CD4-positive, alpha-beta T cell treated with Interleukin-4 for 4 hours (primary cell): ENCODE measurements at regions not wholly inside any gene's neighbourhood (a gene's known extent, or its start where the extent isn't known, plus 50 kb on each side); places are given as distances from the start of the nearest gene placed in this dataset.

Experiments used
- DNase-seq: peaks from one replicate; pipeline ENCODE4 v3.0.0-alpha.2; 2020

DNA sequence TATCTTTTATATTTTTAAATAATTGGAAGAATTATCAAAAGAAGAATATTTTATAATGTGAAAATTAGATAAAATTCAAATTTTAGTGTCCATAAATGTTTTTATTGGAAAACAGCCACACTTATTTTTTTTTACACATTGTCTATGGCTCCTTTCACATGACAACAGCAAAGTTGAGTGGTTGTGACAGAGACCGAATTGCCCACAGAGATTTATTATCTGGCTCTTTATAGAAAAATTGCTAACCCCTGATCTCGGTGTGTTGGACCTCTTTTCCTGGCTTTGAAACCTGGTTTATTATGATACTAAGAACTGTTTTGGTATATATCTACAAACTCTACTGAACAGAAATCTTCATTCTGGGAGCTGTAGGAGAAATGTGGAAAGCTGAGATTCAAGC, 269.1 kb upstream of the UMPS start:
- DNase-seq, result no peak

DNA sequence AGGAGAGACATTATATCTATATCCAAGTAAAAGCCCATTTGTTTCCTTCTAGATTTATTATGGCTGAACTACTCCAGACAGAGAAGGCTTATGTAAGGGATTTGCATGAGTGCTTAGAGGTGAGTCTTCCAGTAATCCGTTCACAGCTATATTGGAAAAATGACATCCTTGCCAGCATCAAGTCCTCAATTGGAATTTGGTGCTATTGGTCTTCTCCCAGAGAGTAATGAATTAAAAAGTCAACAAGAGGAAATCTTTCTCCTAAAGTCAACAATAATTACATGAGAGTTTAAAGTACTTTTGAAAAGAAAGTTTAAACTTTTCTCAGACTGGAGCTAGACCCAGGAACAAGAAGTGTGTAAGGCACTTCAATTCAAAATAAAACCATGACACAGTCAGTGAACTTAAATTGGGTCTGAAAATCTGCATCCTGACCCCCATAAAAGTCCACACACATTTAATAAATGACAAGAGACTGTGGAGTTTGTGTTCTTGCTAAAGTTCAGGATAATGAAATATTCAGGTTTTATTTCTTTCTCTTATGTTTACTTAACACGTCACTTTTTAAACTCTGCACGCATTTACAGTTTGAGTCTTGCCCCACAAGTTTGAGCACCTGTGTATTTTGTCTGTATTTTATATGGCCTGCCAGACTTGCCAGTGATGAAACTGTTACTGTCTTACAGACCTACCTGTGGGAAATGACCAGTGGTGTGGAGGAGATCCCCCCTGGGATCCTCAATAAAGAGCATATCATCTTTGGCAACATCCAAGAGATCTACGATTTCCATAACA, 268.2 kb upstream of the UMPS start:
- DNase-seq, result no peak

GRCh38 chr3:124463234-124463633, 267.0 kb upstream of the UMPS start:
- no peak for DNase-seq

DNA sequence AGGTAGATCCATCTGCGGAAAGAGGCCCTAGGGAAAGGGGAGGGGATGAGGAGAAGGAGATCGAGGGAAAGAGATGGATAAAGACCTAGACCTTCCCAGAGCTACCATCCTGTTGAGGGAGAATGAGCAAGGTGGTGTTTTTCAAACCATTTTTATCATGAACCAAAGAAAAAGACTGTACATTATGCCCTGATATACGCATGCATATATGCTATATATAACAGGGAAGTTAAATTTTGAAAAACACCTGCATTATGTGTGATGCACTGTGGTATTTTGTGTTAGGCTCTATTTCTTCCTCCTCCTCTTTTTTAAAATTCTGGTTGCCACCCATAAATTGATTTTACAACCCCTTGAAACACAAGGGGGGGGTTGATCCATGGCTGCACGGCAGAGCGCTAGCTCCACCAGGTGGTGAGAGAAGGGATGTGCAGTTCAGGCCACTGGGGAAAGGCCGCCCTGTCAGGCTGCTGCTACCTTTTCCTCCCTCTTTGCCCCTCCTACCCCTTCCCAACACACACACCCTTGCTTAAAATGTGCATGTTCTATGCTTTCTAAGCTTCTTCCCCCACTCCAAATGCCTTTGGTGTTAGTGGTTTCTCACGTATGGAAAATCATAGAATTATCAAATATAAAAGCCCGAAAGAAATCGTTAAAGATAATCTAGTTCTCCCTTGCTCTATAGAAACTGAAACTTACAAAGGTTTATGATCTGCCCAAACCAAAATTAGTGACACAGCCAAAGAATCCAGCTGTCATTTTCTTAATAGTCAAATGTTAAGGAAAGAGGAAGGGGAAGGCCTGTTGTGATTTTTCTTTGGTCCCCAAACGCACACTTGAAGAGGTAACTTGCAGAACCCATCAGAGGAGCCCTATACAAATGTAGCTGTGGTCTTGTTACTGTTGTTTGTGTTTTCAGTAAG, 262.0 kb upstream of the UMPS start:
- no peak for DNase-seq

DNA sequence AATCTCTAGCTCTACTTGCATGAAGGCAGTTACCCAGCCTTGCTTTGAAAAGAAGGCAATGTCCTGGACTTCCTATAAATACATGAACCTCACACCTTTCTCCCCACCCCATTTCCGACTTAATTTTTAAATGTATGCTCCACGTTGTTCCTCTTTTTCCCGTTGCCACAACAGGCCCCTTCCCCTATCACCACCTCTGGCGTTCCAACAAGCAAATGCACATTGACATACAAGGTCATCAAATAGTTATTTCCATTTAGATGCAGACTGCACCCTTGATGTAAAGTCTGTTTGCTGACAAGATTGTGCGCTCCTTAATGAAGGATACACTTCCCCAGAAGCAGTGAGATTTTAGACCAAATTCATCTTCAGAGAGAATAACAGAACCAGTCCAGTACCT, 260.7 kb upstream of the UMPS start:
- no peak for DNase-seq

- no peak for DNase-seq
Measured at GRCh38 chr3:124478830-124479229, 251.4 kb upstream of the UMPS start.

DNA sequence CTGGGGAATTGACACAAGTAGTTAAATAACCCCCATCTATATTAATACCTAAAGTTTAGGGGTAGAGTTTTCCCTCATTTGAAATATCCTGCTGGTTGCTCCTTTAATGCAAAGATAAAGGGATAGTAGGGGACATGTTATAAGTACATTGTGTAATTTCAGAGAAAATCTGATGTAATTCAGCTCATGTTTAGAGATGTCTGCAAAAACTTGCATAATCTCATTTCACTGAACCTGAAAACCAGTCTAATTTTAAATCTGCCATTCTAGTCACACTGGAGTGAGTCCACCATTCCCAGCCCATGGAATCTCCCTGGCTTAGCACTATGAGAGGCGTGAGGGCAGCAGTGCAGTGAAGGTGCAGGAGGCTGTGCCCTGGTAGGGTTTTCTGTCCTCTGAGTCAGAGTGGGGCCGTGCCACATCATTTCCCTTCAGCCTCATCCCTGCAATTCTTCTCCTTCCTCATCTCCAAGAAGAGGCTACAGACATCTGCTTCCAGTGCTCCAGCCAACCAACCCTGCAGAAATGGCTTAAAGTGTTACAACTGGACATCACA, 246.3 kb upstream of the UMPS start:
- DNase-seq, result no peak

GRCh38 chr3:124486324-124486723, 243.9 kb upstream of the UMPS start:
- DNase-seq, result no peak

- DNase-seq, result no peak
Measured at GRCh38 chr3:124489506-124489905, 240.7 kb upstream of the UMPS start.

DNA sequence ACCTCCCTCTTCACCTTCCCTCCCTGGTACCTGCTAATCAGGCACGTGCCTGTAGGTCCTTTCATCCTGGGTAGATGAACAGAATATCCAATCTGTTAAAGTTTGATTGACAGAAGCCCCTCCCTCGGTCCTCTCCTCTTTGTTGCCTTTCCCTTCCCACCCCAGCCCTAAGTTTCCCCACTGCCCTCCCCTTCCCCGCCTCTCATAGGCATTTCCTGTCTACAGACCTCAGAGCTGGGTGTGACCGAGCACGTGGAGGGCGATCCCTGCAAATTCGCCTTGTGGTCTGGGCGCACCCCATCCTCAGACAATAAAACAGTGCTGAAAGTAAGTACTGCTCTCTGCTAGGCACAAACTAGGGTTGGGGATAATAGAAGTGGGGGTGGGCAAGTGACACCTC, 239.2 kb upstream of the UMPS start:
- no peak for DNase-seq

- DNase-seq, result no peak
Measured at GRCh38 chr3:124491875-124492274, 238.4 kb upstream of the UMPS start.

GRCh38 chr3:124492824-124493223, 237.4 kb upstream of the UMPS start:
- DNase-seq, result no peak

DNA sequence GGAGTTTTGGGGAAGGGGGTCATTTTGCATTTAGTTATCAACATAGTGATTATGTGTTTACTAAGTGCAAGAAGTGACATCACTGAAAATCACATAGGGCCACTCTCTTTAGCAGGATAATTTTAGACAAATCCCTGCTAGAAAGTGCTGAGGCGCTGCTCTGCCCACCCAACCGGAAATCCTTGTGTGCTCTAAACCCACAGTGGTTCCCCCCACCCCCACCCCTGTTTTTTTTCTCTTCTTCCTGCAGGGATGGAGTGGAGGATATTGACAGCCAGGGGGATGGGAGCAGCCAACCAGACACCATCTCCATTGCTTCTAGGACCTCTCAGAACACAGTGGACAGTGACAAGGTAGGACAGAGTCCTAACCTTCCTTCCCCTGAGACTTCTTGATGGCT, 234.2 kb upstream of the UMPS start:
- no peak for DNase-seq

- no peak for DNase-seq
Measured at GRCh38 chr3:124497487-124497886, 232.8 kb upstream of the UMPS start.

DNA sequence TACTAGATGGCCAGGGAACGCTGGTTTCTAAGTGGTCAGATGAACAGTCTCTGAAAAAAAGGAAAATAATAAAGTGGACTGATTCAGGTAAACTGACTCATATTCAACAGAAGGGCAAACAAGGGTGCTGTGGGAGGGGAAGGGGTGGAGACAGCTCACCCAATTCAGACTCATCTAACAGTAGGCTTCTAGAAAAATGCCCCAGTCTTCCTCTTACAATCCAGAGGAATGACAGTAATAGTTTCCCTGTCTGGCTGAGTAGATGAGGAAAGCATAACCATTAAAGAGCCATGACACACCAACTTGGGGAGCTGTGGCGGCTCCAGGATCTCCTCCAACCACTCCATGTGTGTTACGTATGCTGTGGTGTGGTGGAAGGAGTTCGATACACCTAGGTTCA, 231.4 kb upstream of the UMPS start:
- no peak for DNase-seq

GRCh38 chr3:124504332-124505059, 225.8 kb upstream of the UMPS start:
- no peak for DNase-seq

- no peak for DNase-seq
Measured at GRCh38 chr3:124509884-124510283, 220.4 kb upstream of the UMPS start.

- no peak for DNase-seq
Measured at GRCh38 chr3:124510290-124510689, 220.0 kb upstream of the UMPS start.

DNA sequence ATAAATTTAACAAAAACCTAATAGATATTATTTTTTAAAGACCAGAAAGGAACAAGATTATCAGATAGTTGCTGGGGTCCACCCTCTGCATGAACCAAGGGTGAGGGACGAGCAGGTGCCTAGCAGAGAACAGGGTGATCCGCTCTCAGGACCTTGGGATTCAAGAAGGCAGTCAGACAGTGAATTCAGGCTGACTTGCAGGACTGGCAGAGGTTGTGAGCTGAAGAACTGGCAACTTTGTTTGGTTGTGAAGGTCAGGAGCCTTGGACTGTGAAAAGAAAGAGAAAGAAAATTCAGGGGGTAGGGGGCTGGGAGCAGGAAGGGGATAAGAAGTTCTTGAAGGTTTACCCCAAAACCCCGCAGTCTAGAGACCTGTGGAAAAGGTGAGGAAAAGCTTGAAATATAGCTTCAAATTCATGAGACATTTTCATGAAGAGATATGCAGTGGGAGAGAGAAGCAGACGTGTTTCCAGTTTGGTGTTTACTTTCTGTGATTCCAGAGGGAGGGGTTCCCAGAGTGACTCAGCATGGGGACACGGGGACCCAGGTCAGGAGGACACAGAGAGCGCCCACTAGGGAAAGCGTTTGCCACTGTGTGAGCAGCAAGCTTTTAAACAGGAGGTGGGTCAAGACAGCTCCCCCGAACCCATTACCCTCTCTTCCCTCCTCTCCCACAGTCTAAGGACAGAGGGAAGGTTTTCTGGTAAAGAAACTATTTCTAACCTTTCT, 217.2 kb upstream of the UMPS start:
- no peak for DNase-seq

GRCh38 chr3:124513610-124513997, 216.6 kb upstream of the UMPS start:
- DNase-seq, result no peak

DNA sequence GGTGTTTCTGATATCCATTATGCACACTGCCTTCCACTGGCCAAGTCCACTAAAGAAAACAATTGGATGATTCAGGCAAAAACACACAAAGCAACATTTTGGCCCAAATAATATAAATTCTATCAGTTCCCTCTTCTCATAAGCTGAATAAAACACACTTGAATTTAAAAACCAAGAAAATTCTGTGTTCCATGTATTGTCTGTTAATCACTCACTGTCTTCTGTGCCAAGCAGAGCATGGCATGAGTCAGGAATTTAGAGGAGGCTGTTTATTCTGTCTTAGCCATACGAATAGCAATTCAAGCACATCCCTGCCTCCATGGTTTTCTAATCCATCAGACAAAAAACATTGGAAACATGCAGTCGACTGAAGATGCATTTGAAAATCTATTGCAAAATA, 215.6 kb upstream of the UMPS start:
- DNase-seq, result no peak

DNA sequence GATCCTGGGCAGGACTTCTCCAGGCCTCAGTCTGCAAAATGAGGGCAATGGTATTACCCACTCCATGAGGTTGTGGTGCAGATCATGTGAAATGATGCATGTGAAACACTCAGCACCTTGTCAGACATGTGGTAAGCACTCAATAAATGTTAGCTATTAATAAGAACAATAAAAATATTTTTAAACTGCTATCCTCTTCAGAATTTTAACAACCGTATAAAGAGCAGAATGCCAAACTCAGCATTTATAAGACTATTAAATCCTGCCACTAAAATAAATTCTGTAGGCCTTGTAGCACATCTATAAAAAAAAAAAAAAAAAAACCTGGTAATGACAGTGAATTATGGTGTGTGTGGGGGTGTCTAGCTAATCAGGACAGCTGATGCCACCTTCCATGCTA, 213.9 kb upstream of the UMPS start:
- no peak for DNase-seq

GRCh38 chr3:124517306-124517705, 212.9 kb upstream of the UMPS start:
- DNase-seq, result no peak
